Caco-2 (cell line): ENCODE measurements at regions not wholly inside any gene's neighbourhood (a gene's known extent, or its start where the extent isn't known, plus 50 kb on each side); places are given as distances from the start of the nearest gene placed in this dataset.

Experiments
- BruUV-seq: library from RNA; stranded (reverse); fragments of 400-500 nt; replicated peaks from 2 replicates; lab custom pipeline; 2021; lab: Mats Ljungman, UMichigan
- CTCF ChIA-PET: fragments of 300-600 bp; sonication (Branson Sonifier 250); formaldehyde crosslinking; loops from one replicate; lab custom pipeline; 2022; ENCODE audit warnings: antibody characterized with exemption; lab: Charles Lee
- POLR2A ChIA-PET: fragments of 300-600 bp; sonication (Branson Sonifier 250); formaldehyde crosslinking; loops from one replicate; lab custom pipeline; 2022; ENCODE audit warnings: antibody characterized with exemption; lab: Charles Lee
- DNase-seq, 2 experiments: peaks; one replicate each; pipeline versions ENCODE4 v3.0.0 to v3.0.0-alpha.2; 2020 to 2022
- H3K27me3 ChIP-seq: replicated peaks from 2 replicates; pipeline ENCODE4 v1.6.0; 2011; ENCODE audit warnings: low read length; ENCODE audit not compliant: control insufficient read depth, insufficient read depth
- H3K36me3 ChIP-seq: 2 replicates; pipeline ENCODE4 v1.5.1; 2011; ENCODE audit warnings: low read length; ENCODE audit not compliant: control insufficient read depth, insufficient read depth
- H3K4me1 ChIP-seq: fragments of 250-450 bp; sonication (Bioruptor Pico); 2 replicates; pipeline ENCODE4 v1.5.1; 2020; ENCODE audit warnings: mild to moderate bottlenecking
- H3K4me3 ChIP-seq: 2 replicates; pipeline ENCODE4 v1.5.1; 2011; ENCODE audit warnings: low read depth, mild to moderate bottlenecking, control low read depth, low read length
- H3K9me3 ChIP-seq: fragments of 250-450 bp; sonication (Bioruptor Pico); 2 replicates; pipeline ENCODE4 v1.5.1; 2020; ENCODE audit warnings: mild to moderate bottlenecking, moderate library complexity
- H3K27ac Mint-ChIP-seq: one replicate; pipeline ENCODE4 v1.8.0; 2022; ENCODE audit warnings: mixed read lengths; ENCODE audit not compliant: unreplicated experiment
- H3K27me3 Mint-ChIP-seq: one replicate; pipeline ENCODE4 v1.8.0; 2022; ENCODE audit warnings: mixed read lengths; ENCODE audit not compliant: insufficient read depth, unreplicated experiment
- H3K36me3 Mint-ChIP-seq: one replicate; pipeline ENCODE4 v1.8.0; 2022; ENCODE audit warnings: mild to moderate bottlenecking, mixed read lengths; ENCODE audit not compliant: insufficient read depth, unreplicated experiment
- H3K4me1 Mint-ChIP-seq: one replicate; pipeline ENCODE4 v1.8.0; 2022; ENCODE audit warnings: low read depth, mixed read lengths; ENCODE audit not compliant: unreplicated experiment
- H3K4me3 Mint-ChIP-seq: one replicate; pipeline ENCODE4 v1.8.0; 2022; ENCODE audit warnings: mild to moderate bottlenecking, moderate library complexity, mixed read lengths; ENCODE audit not compliant: unreplicated experiment
- H3K9me3 Mint-ChIP-seq: one replicate; pipeline ENCODE4 v1.8.0; 2022; ENCODE audit warnings: mixed read lengths; ENCODE audit not compliant: unreplicated experiment
- intact Hi-C: fragments of 100-400 bp; cut with micrococcal nuclease; formaldehyde crosslinking; loops from one replicate; pipeline ENCODE4 v1.10.0; 2022; ENCODE audit not compliant: unreplicated experiment
- TF ChIP-seq, protein P1 (sequence below), 2 experiments: fragments of 200-600 bp in 1 of 2; IDR thresholded peaks; 1 replicate in 1 of 2; 2 replicates in 1 of 2; pipeline versions ENCODE4 v1.5.1 to v1.8.0; 2011 to 2022; ENCODE audit warnings: antibody characterized with exemption in 1 of 2, control low read depth in 1 of 2, inconsistent platforms in 1 of 2, low read depth in 1 of 2, low read length in 1 of 2, mild to moderate bottlenecking in 1 of 2, moderate library complexity in 1 of 2; ENCODE audit not compliant: insufficient read depth in 1 of 2, severe bottlenecking in 1 of 2, unreplicated experiment in 1 of 2

DNA sequence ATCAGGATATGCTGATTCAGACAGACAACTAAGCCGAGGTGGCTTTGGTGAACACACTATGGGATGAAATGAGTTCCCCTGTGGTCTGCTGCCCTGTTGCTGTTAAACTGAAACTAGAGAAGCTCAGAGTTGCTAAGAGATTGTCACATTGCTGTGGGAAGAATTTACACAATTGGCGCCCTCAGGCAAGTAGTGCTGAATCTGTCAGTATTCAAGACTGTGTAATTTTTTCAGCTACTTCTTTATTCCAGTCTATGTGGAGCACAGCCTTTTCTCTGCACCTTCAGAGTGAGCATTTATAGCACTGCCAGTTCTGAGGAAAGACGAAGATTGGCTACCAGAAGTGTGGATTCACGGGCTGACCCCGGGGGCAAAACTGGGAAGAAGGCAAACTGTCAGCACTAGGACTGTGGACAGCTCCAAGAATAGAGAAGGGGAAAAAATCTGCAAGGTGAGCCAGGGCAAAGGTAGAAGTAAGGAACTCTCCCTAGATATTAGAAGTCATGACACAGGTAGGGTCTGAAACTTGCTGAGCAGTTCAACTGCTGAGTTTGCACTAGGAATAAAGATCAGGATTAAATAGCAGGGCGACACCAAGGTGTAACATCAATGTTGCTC is 218.8 kb upstream of the TMPO start:
- H3K27ac Mint-ChIP-seq: no peak overlapping the region
- intact Hi-C loops: no loop called here
- no peak overlapping the region for H3K4me3 Mint-ChIP-seq
- no peaks in the 10 kb centered on the region for H3K4me1 Mint-ChIP-seq
- Histone ChIP-seq H3K27me3 (peaks cover 1% of the 10 kb centered on the region; the same call in 1 of the 2 replicates), H3K4me3 (no peak overlapping the region), H3K4me1 (no peaks in the 10 kb centered on the region), H3K36me3 (no peaks in the 10 kb centered on the region), H3K9me3 (no peaks in the 10 kb centered on the region)
- BruUV-seq: no TSS peak
- ChIA-PET POLR2A (no interaction called here), CTCF (no interaction called here)
- H3K9me3 Mint-ChIP-seq: no peaks in the 10 kb centered on the region
- TF ChIP-seq, protein P1, sequence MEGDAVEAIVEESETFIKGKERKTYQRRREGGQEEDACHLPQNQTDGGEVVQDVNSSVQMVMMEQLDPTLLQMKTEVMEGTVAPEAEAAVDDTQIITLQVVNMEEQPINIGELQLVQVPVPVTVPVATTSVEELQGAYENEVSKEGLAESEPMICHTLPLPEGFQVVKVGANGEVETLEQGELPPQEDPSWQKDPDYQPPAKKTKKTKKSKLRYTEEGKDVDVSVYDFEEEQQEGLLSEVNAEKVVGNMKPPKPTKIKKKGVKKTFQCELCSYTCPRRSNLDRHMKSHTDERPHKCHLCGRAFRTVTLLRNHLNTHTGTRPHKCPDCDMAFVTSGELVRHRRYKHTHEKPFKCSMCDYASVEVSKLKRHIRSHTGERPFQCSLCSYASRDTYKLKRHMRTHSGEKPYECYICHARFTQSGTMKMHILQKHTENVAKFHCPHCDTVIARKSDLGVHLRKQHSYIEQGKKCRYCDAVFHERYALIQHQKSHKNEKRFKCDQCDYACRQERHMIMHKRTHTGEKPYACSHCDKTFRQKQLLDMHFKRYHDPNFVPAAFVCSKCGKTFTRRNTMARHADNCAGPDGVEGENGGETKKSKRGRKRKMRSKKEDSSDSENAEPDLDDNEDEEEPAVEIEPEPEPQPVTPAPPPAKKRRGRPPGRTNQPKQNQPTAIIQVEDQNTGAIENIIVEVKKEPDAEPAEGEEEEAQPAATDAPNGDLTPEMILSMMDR (IDR thresholded peaks at IDR 0.05; ENCODE audit: insufficient read depth in 1 of 2, low read depth in 1 of 2, low read length in 1 of 2, severe bottlenecking in 1 of 2, unreplicated experiment in 1 of 2): no peak
- DNase-seq: peak in 1 of 2 experiments; percentile 52
- H3K27me3 Mint-ChIP-seq: peaks cover 12% of the 10 kb centered on the region
- no peaks in the 10 kb centered on the region for H3K36me3 Mint-ChIP-seq

DNA sequence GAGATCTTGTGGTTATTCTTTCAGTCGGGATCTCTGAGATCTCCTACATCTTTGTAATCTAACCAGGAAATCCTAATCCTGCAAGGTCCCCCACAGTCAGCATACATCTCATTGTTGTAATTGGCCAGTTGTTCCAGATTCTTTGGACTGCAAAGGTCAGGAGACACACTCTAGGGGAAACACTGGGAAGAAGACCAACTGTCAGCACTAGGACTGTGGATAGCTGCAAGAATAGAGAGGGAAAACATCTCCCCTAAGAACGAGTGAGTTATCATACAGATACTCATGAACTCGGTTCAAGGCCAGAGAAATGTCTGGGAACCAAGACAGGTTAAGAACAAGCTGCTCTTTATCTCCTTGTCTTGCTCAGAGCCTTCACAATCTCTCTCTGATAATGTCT is 217.9 kb upstream of the TMPO start:
- H3K9me3 ChIP-seq: no peaks in the 10 kb centered on the region
- Mint-ChIP-seq H3K4me1 (no peaks in the 10 kb centered on the region), H3K9me3 (no peaks in the 10 kb centered on the region), H3K36me3 (no peaks in the 10 kb centered on the region), H3K27ac (no peak overlapping the region), H3K4me3 (no peak overlapping the region), H3K27me3 (peaks cover 13% of the 10 kb centered on the region)
- no peaks in the 10 kb centered on the region for H3K4me1 ChIP-seq
- no peak overlapping the region for H3K4me3 ChIP-seq
- no peaks in the 10 kb centered on the region for H3K36me3 ChIP-seq
- ChIA-PET CTCF (no interaction called here), POLR2A (no interaction called here)
- TF ChIP-seq, protein P1 (IDR thresholded peaks at IDR 0.05; ENCODE audit: insufficient read depth in 1 of 2, low read depth in 1 of 2, low read length in 1 of 2, severe bottlenecking in 1 of 2, unreplicated experiment in 1 of 2): no peak
- DNase-seq: no peak
- intact Hi-C loops: no loop called here
- BruUV-seq: no TSS peak
- peaks cover 1% of the 10 kb centered on the region; the same call in 1 of the 2 replicates for H3K27me3 ChIP-seq

DNA sequence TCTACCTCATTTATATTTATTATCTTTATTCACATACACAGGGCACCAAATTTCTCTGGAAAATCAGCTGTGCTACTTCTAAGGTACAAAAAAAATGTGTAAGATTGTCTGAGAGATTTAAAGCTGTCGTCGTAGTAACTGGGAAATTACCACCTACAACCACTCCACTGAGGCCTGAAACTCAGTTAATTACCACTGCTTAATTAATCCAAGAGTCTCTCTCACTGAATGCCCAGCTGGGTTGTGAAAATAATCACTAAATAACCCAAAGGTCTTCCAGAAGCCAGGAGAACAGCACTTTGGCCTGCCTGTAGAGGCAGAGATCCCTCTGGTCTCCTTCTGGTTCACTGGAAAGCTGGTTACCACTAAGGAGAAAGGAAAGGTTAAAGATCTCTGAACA is 207.2 kb upstream of the TMPO start:
- no peaks in the 10 kb centered on the region for H3K9me3 Mint-ChIP-seq
- CTCF ChIA-PET: no interaction called here
- H3K36me3 ChIP-seq: no peaks in the 10 kb centered on the region
- DNase-seq: no peak
- intact Hi-C loops: no loop called here
- H3K4me1 ChIP-seq: no peaks in the 10 kb centered on the region
- no peaks in the 10 kb centered on the region for H3K9me3 ChIP-seq
- BruUV-seq: no TSS peak
- POLR2A ChIA-PET: no interaction called here
- no peak overlapping the region for H3K4me3 Mint-ChIP-seq
- no peak overlapping the region for H3K4me3 ChIP-seq
- H3K27ac Mint-ChIP-seq: no peak overlapping the region
- TF ChIP-seq, protein P1 (IDR thresholded peaks at IDR 0.05; ENCODE audit: insufficient read depth in 1 of 2, low read depth in 1 of 2, low read length in 1 of 2, severe bottlenecking in 1 of 2, unreplicated experiment in 1 of 2): no peak
- no peaks in the 10 kb centered on the region for H3K36me3 Mint-ChIP-seq
- no peaks in the 10 kb centered on the region for H3K4me1 Mint-ChIP-seq
- H3K27me3 Mint-ChIP-seq: peaks cover 2% of the 10 kb centered on the region
- H3K27me3 ChIP-seq: no peaks in the 10 kb centered on the region
